Stimulated activated memory B cell treated with anti-CD40 and anti-IgM and Interleukin-4, amounts not matched to agents 10 μg/mL and 1 μg/mL and 100 μg/mL, for 72 hours (primary cell): ENCODE measurements at regions not wholly inside any gene's neighbourhood (a gene's known extent, or its start where the extent isn't known, plus 50 kb on each side); places are given as distances from the start of the nearest gene placed in this dataset.
"Not testable (repeated sequence)": the region's sequence is repeated elsewhere in the genome, so short reads cannot be mapped to it uniquely, and the experiment has no call there.

Experiments used
- ATAC-seq: fragments of 150-1000 bp; cut with Tn5 transposase; 2 replicates; pipeline ENCODE4 v1.10.0; 2021
- H3K27ac Mint-ChIP-seq: one replicate; pipeline ENCODE4 v1.8.0; 2022; ENCODE audit warnings: mild to moderate bottlenecking, mixed read lengths
- H3K27me3 Mint-ChIP-seq: one replicate; pipeline ENCODE4 v1.8.0; 2022; ENCODE audit warnings: mixed read lengths
- H3K36me3 Mint-ChIP-seq: one replicate; pipeline ENCODE4 v1.8.0; 2022; ENCODE audit warnings: mixed read lengths
- H3K4me1 Mint-ChIP-seq: one replicate; pipeline ENCODE4 v1.8.0; 2022; ENCODE audit warnings: mixed read lengths
- H3K4me3 Mint-ChIP-seq: one replicate; pipeline ENCODE4 v1.8.0; 2022; ENCODE audit warnings: mild to moderate bottlenecking, moderate library complexity, mixed read lengths
- H3K9me3 Mint-ChIP-seq: one replicate; pipeline ENCODE4 v1.8.0; 2022; ENCODE audit warnings: mixed read lengths

- no peak for ATAC-seq
- Mint-ChIP-seq H3K27me3 (no peaks in the 10 kb centered on the region), H3K9me3 (peaks cover 13% of the 10 kb centered on the region), H3K36me3 (no peaks in the 10 kb centered on the region), H3K4me3 (no peak overlapping the region), H3K4me1 (no peaks in the 10 kb centered on the region), H3K27ac (no peak overlapping the region)
These were observed 899.5 kb upstream of the ADGRB3 start for GRCh38 chr6:67735623-67736022.

GRCh38 chr6:67722861-67723261 lies 912.2 kb upstream of the ADGRB3 start:
- Mint-ChIP-seq H3K4me1 (no peaks in the 10 kb centered on the region), H3K27me3 (no peaks in the 10 kb centered on the region), H3K9me3 (peaks cover 3% of the 10 kb centered on the region), H3K4me3 (no peak overlapping the region), H3K27ac (no peak overlapping the region), H3K36me3 (no peaks in the 10 kb centered on the region)
- peak; percentile 47 for ATAC-seq

GRCh38 chr6:67717281-67717680 lies 917.8 kb upstream of the ADGRB3 start:
- no peak overlapping the region for H3K27ac Mint-ChIP-seq
- no peaks in the 10 kb centered on the region for H3K9me3 Mint-ChIP-seq
- H3K4me1 Mint-ChIP-seq = no peaks in the 10 kb centered on the region
- H3K4me3 Mint-ChIP-seq = no peak overlapping the region
- no peak for ATAC-seq
- no peaks in the 10 kb centered on the region for H3K36me3 Mint-ChIP-seq
- no peaks in the 10 kb centered on the region for H3K27me3 Mint-ChIP-seq

GRCh38 chr6:67706388-67706787 lies 928.7 kb upstream of the ADGRB3 start:
- no peaks in the 10 kb centered on the region for H3K27me3 Mint-ChIP-seq
- ATAC-seq = no peak
- H3K27ac Mint-ChIP-seq = no peak overlapping the region
- H3K9me3 Mint-ChIP-seq = peaks cover 11% of the 10 kb centered on the region
- H3K4me3 Mint-ChIP-seq = no peak overlapping the region
- H3K36me3 Mint-ChIP-seq = no peaks in the 10 kb centered on the region
- H3K4me1 Mint-ChIP-seq = no peaks in the 10 kb centered on the region

GRCh38 chr6:67698534-67698933 lies 936.5 kb upstream of the ADGRB3 start:
- Mint-ChIP-seq H3K4me1 (no peaks in the 10 kb centered on the region), H3K27ac (no peak overlapping the region), H3K9me3 (peaks cover 3% of the 10 kb centered on the region), H3K4me3 (no peak overlapping the region), H3K36me3 (no peaks in the 10 kb centered on the region), H3K27me3 (no peaks in the 10 kb centered on the region)
- no peak for ATAC-seq

- no peak for ATAC-seq
- Mint-ChIP-seq H3K36me3 (no peaks in the 10 kb centered on the region), H3K9me3 (peaks cover 3% of the 10 kb centered on the region), H3K27ac (no peak overlapping the region), H3K27me3 (no peaks in the 10 kb centered on the region), H3K4me3 (no peak overlapping the region), H3K4me1 (no peaks in the 10 kb centered on the region)
These were observed 941.0 kb upstream of the ADGRB3 start for GRCh38 chr6:67694127-67694526.

GRCh38 chr6:67689329-67689728 lies 945.8 kb upstream of the ADGRB3 start:
- Mint-ChIP-seq H3K36me3 (no peaks in the 10 kb centered on the region), H3K9me3 (no peaks in the 10 kb centered on the region), H3K27ac (no peak overlapping the region), H3K27me3 (no peaks in the 10 kb centered on the region), H3K4me1 (no peaks in the 10 kb centered on the region), H3K4me3 (no peak overlapping the region)
- ATAC-seq = no peak

GRCh38 chr6:67687396-67687795 lies 947.7 kb upstream of the ADGRB3 start:
- H3K27me3 Mint-ChIP-seq = no peaks in the 10 kb centered on the region
- no peak overlapping the region for H3K27ac Mint-ChIP-seq
- ATAC-seq = no peak
- H3K4me1 Mint-ChIP-seq = no peaks in the 10 kb centered on the region
- no peaks in the 10 kb centered on the region for H3K9me3 Mint-ChIP-seq
- no peak overlapping the region for H3K4me3 Mint-ChIP-seq
- no peaks in the 10 kb centered on the region for H3K36me3 Mint-ChIP-seq

GRCh38 chr6:67686225-67686624 lies 948.9 kb upstream of the ADGRB3 start:
- not testable (repeated sequence) for H3K4me3 Mint-ChIP-seq, H3K27me3 Mint-ChIP-seq

GRCh38 chr6:67683960-67684359 lies 951.1 kb upstream of the ADGRB3 start:
- Mint-ChIP-seq H3K36me3 (no peaks in the 10 kb centered on the region), H3K4me1 (no peaks in the 10 kb centered on the region), H3K27me3 (no peaks in the 10 kb centered on the region), H3K4me3 (no peak overlapping the region), H3K9me3 (no peaks in the 10 kb centered on the region), H3K27ac (no peak overlapping the region)
- no peak for ATAC-seq

More at GRCh38 chr6:67686225-67686624, 948.9 kb upstream of the ADGRB3 start:
- H3K9me3 Mint-ChIP-seq, H3K36me3 Mint-ChIP-seq, H3K27ac Mint-ChIP-seq, H3K4me1 Mint-ChIP-seq, ATAC-seq: not testable (repeated sequence)

GRCh38 chr6:67680297-67680932 lies 954.7 kb upstream of the ADGRB3 start:
- no peak overlapping the region for H3K4me3 Mint-ChIP-seq
- H3K27me3 Mint-ChIP-seq = no peaks in the 10 kb centered on the region
- ATAC-seq = no peak
- no peaks in the 10 kb centered on the region for H3K4me1 Mint-ChIP-seq
- no peak overlapping the region for H3K27ac Mint-ChIP-seq
- H3K9me3 Mint-ChIP-seq = peaks cover 3% of the 10 kb centered on the region
- no peaks in the 10 kb centered on the region for H3K36me3 Mint-ChIP-seq

- no peak overlapping the region for H3K27ac Mint-ChIP-seq
- H3K27me3 Mint-ChIP-seq = no peaks in the 10 kb centered on the region
- H3K9me3 Mint-ChIP-seq = peaks cover 3% of the 10 kb centered on the region
- no peak for ATAC-seq
- no peaks in the 10 kb centered on the region for H3K4me1 Mint-ChIP-seq
- no peak overlapping the region for H3K4me3 Mint-ChIP-seq
- H3K36me3 Mint-ChIP-seq = no peaks in the 10 kb centered on the region
These were observed 955.4 kb upstream of the ADGRB3 start for GRCh38 chr6:67679566-67680296.

GRCh38 chr6:67676892-67677291 lies 958.2 kb upstream of the ADGRB3 start:
- ATAC-seq = no peak
- Mint-ChIP-seq H3K27ac (no peak overlapping the region), H3K36me3 (no peaks in the 10 kb centered on the region), H3K9me3 (peaks cover 10% of the 10 kb centered on the region), H3K4me1 (no peaks in the 10 kb centered on the region), H3K4me3 (no peak overlapping the region), H3K27me3 (no peaks in the 10 kb centered on the region)

- ATAC-seq = no peak
- Mint-ChIP-seq H3K27ac (no peak overlapping the region), H3K9me3 (no peaks in the 10 kb centered on the region)
These were observed 967.3 kb upstream of the ADGRB3 start for GRCh38 chr6:67667637-67668422.

GRCh38 chr6:67666177-67666964 lies 968.7 kb upstream of the ADGRB3 start:
- Mint-ChIP-seq H3K9me3 (no peaks in the 10 kb centered on the region), H3K4me1 (no peaks in the 10 kb centered on the region), H3K4me3 (no peak overlapping the region), H3K27ac (no peak overlapping the region), H3K36me3 (no peaks in the 10 kb centered on the region), H3K27me3 (no peaks in the 10 kb centered on the region)
- no peak for ATAC-seq

More at GRCh38 chr6:67667637-67668422, 967.3 kb upstream of the ADGRB3 start:
- H3K27me3 Mint-ChIP-seq = no peaks in the 10 kb centered on the region
- no peaks in the 10 kb centered on the region for H3K4me1 Mint-ChIP-seq
- no peaks in the 10 kb centered on the region for H3K36me3 Mint-ChIP-seq
- no peak overlapping the region for H3K4me3 Mint-ChIP-seq
